ENCODE measurements at regions not wholly inside any gene's neighbourhood (a gene's known extent, or its start where the extent isn't known, plus 50 kb on each side); places are given as distances from the start of the nearest gene placed in this dataset.
"Not testable (repeated sequence)": the region's sequence is repeated elsewhere in the genome, so short reads cannot be mapped to it uniquely, and the experiment has no call there.

GRCh38 chr13:86870444-86870843, 800.7 kb upstream of the SLITRK5 start:
- no peak for DNase-seq

GRCh38 chr13:86877441-86877840, 793.7 kb upstream of the SLITRK5 start:
- DNase-seq, result no peak

GRCh38 chr13:86878781-86879180, 792.4 kb upstream of the SLITRK5 start:
- DNase-seq, result no peak

GRCh38 chr13:86881390-86881789, 789.8 kb upstream of the SLITRK5 start:
- DNase-seq, result no peak

GRCh38 chr13:86882107-86882506, 789.1 kb upstream of the SLITRK5 start:
- no peak for DNase-seq

- DNase-seq, result no peak
Observed at GRCh38 chr13:86882835-86883234, 788.3 kb upstream of the SLITRK5 start.

GRCh38 chr13:86892330-86892729, 778.8 kb upstream of the SLITRK5 start:
- no peak for DNase-seq

GRCh38 chr13:86900906-86901305, 770.3 kb upstream of the SLITRK5 start:
- DNase-seq, result no peak

GRCh38 chr13:86906127-86906874, 764.9 kb upstream of the SLITRK5 start:
- DNase-seq, result no peak

- no peak for DNase-seq
Observed at GRCh38 chr13:86907156-86907555, 764.0 kb upstream of the SLITRK5 start.

GRCh38 chr13:86909318-86909717, 761.9 kb upstream of the SLITRK5 start:
- DNase-seq, result no peak

GRCh38 chr13:86914757-86915156, 756.4 kb upstream of the SLITRK5 start:
- DNase-seq, result no peak

GRCh38 chr13:86917438-86917837, 753.7 kb upstream of the SLITRK5 start:
- not testable (repeated sequence) for DNase-seq

GRCh38 chr13:86918682-86919081, 752.5 kb upstream of the SLITRK5 start:
- DNase-seq, result no peak

- DNase-seq, result no peak
Observed at GRCh38 chr13:86920961-86921360, 750.2 kb upstream of the SLITRK5 start.

GRCh38 chr13:86922936-86923335, 748.2 kb upstream of the SLITRK5 start:
- peak; percentile 7 for DNase-seq

- DNase-seq, result not testable (repeated sequence)
Observed at GRCh38 chr13:86926916-86927315, 744.3 kb upstream of the SLITRK5 start.

GRCh38 chr13:86932776-86933334, 738.3 kb upstream of the SLITRK5 start:
- no peak for DNase-seq

- DNase-seq, result no peak
Observed at GRCh38 chr13:86933676-86934075, 737.5 kb upstream of the SLITRK5 start.

- DNase-seq, result no peak
Observed at GRCh38 chr13:86937316-86937715, 733.9 kb upstream of the SLITRK5 start.

- DNase-seq, result no peak
Observed at GRCh38 chr13:86945584-86945983, 725.6 kb upstream of the SLITRK5 start.

- no peak for DNase-seq
Observed at GRCh38 chr13:86946734-86947133, 724.4 kb upstream of the SLITRK5 start.

- no peak for DNase-seq
Observed at GRCh38 chr13:86954341-86954740, 716.8 kb upstream of the SLITRK5 start.

GRCh38 chr13:86960876-86961275, 710.3 kb upstream of the SLITRK5 start:
- DNase-seq, result no peak

Data from 8988T (cell line).